ENCODE measurements at regions not wholly inside any gene's neighbourhood (a gene's known extent, or its start where the extent isn't known, plus 50 kb on each side); places are given as distances from the start of the nearest gene placed in this dataset.

DNA sequence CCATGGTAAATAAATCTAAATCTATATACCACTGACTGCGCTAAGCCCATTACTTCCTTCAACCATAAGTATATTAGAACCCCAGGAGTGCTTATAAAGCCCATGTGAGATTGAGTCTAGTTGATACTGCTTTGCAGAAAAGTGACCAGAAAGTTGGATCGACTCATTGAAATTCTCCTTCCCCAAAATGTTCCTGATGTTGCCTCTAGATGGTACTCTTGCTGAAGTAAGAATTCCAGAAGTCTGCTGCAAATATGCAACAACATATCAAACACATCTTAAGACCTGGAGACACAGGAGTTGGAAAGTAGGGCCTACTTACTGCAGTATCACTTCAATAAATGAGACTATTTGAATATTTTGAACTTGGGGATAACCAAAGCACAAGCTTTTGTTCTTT, 550.8 kb downstream of the IPMK start:
- Histone ChIP-seq H3K4me2 (no peak overlapping the region), H3K36me3 (ENCODE audit: insufficient read depth) (no peaks in the 10 kb centered on the region), H3K4me3 (IDR thresholded peaks at IDR 0.05; ENCODE audit: insufficient read depth, low read depth, low read length) (no peak overlapping the region), H3K4me1 (ENCODE audit: low read depth, poor library complexity, severe bottlenecking) (peaks cover 5% of the 10 kb centered on the region), H2AFZ (ENCODE audit: low read depth) (no peak overlapping the region), H3K9ac (no peak overlapping the region), H3K27me3 (ENCODE audit: insufficient read depth, low read depth) (no peaks in the 10 kb centered on the region), H3K27ac (no peak overlapping the region), H3K79me2 (ENCODE audit: insufficient read depth, low read depth) (no peaks in the 10 kb centered on the region), H4K20me1 (ENCODE audit: insufficient read depth) (no peaks in the 10 kb centered on the region)
- TF ChIP-seq, protein P1, sequence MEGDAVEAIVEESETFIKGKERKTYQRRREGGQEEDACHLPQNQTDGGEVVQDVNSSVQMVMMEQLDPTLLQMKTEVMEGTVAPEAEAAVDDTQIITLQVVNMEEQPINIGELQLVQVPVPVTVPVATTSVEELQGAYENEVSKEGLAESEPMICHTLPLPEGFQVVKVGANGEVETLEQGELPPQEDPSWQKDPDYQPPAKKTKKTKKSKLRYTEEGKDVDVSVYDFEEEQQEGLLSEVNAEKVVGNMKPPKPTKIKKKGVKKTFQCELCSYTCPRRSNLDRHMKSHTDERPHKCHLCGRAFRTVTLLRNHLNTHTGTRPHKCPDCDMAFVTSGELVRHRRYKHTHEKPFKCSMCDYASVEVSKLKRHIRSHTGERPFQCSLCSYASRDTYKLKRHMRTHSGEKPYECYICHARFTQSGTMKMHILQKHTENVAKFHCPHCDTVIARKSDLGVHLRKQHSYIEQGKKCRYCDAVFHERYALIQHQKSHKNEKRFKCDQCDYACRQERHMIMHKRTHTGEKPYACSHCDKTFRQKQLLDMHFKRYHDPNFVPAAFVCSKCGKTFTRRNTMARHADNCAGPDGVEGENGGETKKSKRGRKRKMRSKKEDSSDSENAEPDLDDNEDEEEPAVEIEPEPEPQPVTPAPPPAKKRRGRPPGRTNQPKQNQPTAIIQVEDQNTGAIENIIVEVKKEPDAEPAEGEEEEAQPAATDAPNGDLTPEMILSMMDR (conservative IDR thresholded peaks at IDR 0.05; ENCODE audit: low read depth, low read length), result peak; percentile 34; the same call in 1 of the 2 replicates

DNA sequence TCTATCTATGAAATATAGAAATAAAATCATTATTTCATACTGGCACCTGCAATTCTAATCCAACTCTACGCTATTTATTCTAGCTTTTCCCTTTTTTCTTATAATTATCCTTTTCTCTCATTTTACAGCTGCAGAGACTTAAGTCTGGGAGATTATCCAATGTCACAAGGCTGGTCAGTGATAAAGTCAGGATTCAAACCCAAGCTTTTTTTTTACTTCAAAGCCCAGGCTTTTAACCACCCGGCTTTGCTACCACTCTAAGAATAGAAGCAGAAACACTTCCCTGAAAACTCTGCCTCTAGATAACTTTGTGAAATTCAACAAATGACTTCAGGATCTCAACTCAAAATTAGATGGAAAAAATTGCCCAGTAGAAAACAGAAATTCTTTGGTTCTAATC, 552.5 kb downstream of the IPMK start:
- H3K36me3 ChIP-seq (ENCODE audit: insufficient read depth), result no peaks in the 10 kb centered on the region
- no peak overlapping the region for H3K4me3 ChIP-seq (IDR thresholded peaks at IDR 0.05; ENCODE audit: insufficient read depth, low read depth, low read length)
- H3K27ac ChIP-seq, result no peak overlapping the region
- H2AFZ ChIP-seq (ENCODE audit: low read depth), result no peak overlapping the region
- H3K4me2 ChIP-seq, result no peak overlapping the region
- no peak overlapping the region for H3K9ac ChIP-seq
- TF ChIP-seq, protein P1 (conservative IDR thresholded peaks at IDR 0.05; ENCODE audit: low read depth, low read length), result no peak
- no peaks in the 10 kb centered on the region for H3K79me2 ChIP-seq (ENCODE audit: insufficient read depth, low read depth)
- H3K4me1 ChIP-seq (ENCODE audit: low read depth, poor library complexity, severe bottlenecking), result peaks cover 5% of the 10 kb centered on the region
- no peaks in the 10 kb centered on the region for H3K27me3 ChIP-seq (ENCODE audit: insufficient read depth, low read depth)
- no peaks in the 10 kb centered on the region for H4K20me1 ChIP-seq (ENCODE audit: insufficient read depth)

DNA sequence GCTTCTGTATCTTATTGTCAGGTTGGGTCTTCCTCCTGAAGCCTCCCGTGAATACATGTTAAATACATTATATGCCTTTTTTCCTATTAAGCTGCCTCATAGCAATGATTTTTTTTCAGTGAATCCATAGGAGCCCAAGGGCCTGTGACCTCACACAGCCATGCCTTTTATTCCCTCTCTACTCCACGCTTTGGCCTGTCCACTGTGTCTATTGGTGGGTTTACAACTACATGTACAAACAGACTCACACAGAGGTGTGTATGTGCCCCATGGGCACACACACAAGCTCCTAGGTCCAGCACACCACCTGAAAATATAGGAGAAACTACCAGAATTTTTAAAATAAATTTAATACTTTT, 560.4 kb downstream of the IPMK start:
- Histone ChIP-seq H3K27ac (no peak overlapping the region), H3K4me3 (IDR thresholded peaks at IDR 0.05; ENCODE audit: insufficient read depth, low read depth, low read length) (no peak overlapping the region), H3K36me3 (ENCODE audit: insufficient read depth) (no peaks in the 10 kb centered on the region), H3K9ac (no peak overlapping the region), H3K79me2 (ENCODE audit: insufficient read depth, low read depth) (no peaks in the 10 kb centered on the region), H4K20me1 (ENCODE audit: insufficient read depth) (no peaks in the 10 kb centered on the region), H3K27me3 (ENCODE audit: insufficient read depth, low read depth) (no peaks in the 10 kb centered on the region), H3K4me1 (ENCODE audit: low read depth, poor library complexity, severe bottlenecking) (no peaks in the 10 kb centered on the region), H3K4me2 (no peak overlapping the region), H2AFZ (ENCODE audit: low read depth) (no peak overlapping the region)
- TF ChIP-seq, protein P1 (conservative IDR thresholded peaks at IDR 0.05; ENCODE audit: low read depth, low read length), result no peak

DNA sequence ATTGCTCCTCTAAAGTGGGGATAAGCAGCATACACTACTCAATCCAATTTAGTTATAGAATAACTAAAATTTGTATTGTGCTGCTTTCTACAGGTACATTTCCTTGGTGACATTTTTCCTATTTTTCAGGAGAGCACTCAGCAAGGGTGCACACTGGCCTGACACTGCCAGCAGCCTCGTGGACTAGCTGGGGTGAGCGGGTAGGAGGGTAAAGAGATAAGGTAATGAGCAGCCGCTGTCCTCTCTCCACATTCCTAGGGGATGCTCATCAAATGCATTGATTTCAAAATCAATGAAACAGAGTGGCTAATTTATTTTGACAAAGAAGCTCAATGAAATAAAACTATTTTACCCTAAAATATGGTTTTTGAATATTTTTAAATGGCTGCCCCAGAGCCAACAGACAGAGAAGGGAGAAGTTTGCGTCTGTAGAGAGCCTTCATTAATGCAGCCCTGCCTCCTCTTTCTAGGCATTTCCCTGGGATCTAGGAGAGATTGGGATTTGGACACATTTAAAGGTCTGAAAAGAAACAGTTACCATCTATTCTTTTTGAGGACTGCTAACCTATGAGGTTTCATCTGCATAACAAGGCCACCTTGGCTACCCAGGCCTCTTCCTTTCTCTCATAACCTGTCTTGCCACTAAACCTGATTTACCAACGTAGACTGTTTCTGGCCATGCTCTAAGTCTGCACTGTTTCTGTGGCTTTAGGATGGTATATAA, 561.0 kb downstream of the IPMK start:
- H3K27ac ChIP-seq, result no peak overlapping the region
- no peak overlapping the region for H3K9ac ChIP-seq
- H3K36me3 ChIP-seq (ENCODE audit: insufficient read depth), result no peaks in the 10 kb centered on the region
- no peaks in the 10 kb centered on the region for H3K79me2 ChIP-seq (ENCODE audit: insufficient read depth, low read depth)
- no peak overlapping the region for H2AFZ ChIP-seq (ENCODE audit: low read depth)
- TF ChIP-seq, protein P1 (conservative IDR thresholded peaks at IDR 0.05; ENCODE audit: low read depth, low read length), result no peak
- no peaks in the 10 kb centered on the region for H3K27me3 ChIP-seq (ENCODE audit: insufficient read depth, low read depth)
- no peaks in the 10 kb centered on the region for H3K4me1 ChIP-seq (ENCODE audit: low read depth, poor library complexity, severe bottlenecking)
- H3K4me2 ChIP-seq, result no peak overlapping the region
- H3K4me3 ChIP-seq (IDR thresholded peaks at IDR 0.05; ENCODE audit: insufficient read depth, low read depth, low read length), result no peak overlapping the region
- no peaks in the 10 kb centered on the region for H4K20me1 ChIP-seq (ENCODE audit: insufficient read depth)

All from KMS-11 (cell line).